NB4 (cell line): ENCODE measurements at regions not wholly inside any gene's neighbourhood (a gene's known extent, or its start where the extent isn't known, plus 50 kb on each side); places are given as distances from the start of the nearest gene placed in this dataset.

Experiments
- DNase-seq: peaks from one replicate; pipeline ENCODE4 v3.0.0; 2010; ENCODE audit warnings: low read depth
- H3K4me3 ChIP-seq: one replicate; pipeline ENCODE4 v1.5.1; 2011; ENCODE audit warnings: mild to moderate bottlenecking, low read depth, low read length, moderate library complexity
- CTCF ChIP-seq: IDR thresholded peaks from one replicate; pipeline ENCODE4 v1.5.1; 2012; ENCODE audit warnings: low read depth, low read length
- MYC ChIP-seq: IDR thresholded peaks from 2 replicates; pipeline ENCODE4 v1.6.1; 2011; ENCODE audit warnings: low read depth, low read length
- POLR2A ChIP-seq: IDR thresholded peaks from 2 replicates; pipeline ENCODE4 v1.6.1; 2011; ENCODE audit warnings: mild to moderate bottlenecking; ENCODE audit not compliant: insufficient read length; ENCODE audit errors: extremely low read depth
- TF ChIP-seq, protein P1 (sequence below): IDR thresholded peaks from 2 replicates; pipeline ENCODE4 v1.6.1; 2011; ENCODE audit warnings: low read depth, low read length

DNA sequence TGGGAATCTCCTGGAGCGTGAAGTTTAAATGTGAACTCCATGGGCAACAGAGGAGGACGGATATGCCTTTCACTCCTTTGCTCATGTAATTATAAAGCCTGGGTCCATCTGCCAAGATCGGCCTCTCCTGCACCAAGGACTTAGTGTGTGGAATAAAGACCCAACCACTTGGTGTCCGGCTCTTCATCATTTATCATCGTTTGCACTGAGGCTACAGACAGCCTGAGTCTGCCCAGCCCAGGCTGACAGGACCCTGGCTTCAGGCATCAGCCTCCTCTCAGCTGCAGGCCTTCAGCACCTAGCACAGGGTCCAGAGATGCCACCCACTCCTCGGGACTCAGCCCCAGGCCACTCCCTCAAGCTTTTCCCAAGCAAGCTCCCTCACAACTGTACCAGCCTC lies 206.8 kb upstream of the IPO5 start:
- H3K4me3 ChIP-seq: no peak overlapping the region
- TF ChIP-seq, protein P1, sequence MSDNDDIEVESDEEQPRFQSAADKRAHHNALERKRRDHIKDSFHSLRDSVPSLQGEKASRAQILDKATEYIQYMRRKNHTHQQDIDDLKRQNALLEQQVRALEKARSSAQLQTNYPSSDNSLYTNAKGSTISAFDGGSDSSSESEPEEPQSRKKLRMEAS: no peak
- TF ChIP-seq POLR2A (no peak), CTCF (no peak), MYC (no peak)
- DNase-seq: no peak

- H3K4me3 ChIP-seq: no peak overlapping the region
These were observed 204.3 kb upstream of the IPO5 start for GRCh38 chr13:97749174-97749573.

GRCh38 chr13:97751477-97751876 lies 202.0 kb upstream of the IPO5 start:
- TF ChIP-seq, protein P1: no peak
- TF ChIP-seq POLR2A (no peak), CTCF (no peak), MYC (no peak)
- no peak overlapping the region for H3K4me3 ChIP-seq
- no peak for DNase-seq

More at GRCh38 chr13:97749174-97749573, 204.3 kb upstream of the IPO5 start:
- DNase-seq: peak; percentile 21
- TF ChIP-seq CTCF (peak; percentile 10), MYC (no peak), POLR2A (no peak)
- TF ChIP-seq, protein P1: no peak

DNA sequence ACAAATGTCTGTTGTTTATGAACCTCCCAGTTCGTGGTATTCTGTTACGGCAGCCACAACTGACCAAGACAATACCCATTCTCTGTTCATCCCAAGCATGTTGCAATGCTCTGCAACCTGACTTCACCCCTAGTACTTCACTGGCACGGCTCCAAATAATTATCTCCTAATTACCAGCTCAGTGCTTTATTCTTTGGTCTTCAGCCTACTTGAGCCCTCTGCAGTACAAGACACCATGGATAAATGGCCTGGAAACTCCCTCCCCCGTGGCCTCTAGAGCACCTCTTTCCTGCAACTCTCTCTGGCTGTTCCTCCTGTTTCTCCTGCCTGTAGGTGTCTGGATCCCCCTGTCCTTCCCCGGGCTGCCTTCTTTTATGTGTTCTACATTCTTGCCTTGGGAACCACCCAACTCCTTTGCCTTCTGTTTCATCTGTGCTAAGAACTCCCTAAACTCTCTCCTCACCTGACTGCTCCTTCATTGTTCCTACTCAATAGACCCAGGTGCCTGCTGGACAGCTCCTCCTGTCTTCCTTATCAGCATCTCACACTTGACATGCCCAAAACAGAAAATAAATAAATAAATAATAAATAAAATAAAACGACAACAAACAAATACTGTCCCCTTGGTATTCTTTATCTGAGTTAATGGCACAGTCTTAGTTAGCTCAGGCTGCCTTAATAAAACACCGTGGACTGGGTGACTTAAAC lies 200.4 kb upstream of the IPO5 start:
- no peak for DNase-seq
- H3K4me3 ChIP-seq: no peak overlapping the region
- TF ChIP-seq CTCF (no peak), MYC (no peak), POLR2A (no peak)
- TF ChIP-seq, protein P1: no peak

GRCh38 chr13:97753942-97754670 lies 199.4 kb upstream of the IPO5 start:
- peak; percentile 13 for DNase-seq
- no peak overlapping the region for H3K4me3 ChIP-seq
- peak; percentile 29 for TF ChIP-seq CTCF
- TF ChIP-seq POLR2A: no peak
